Neuron (in vitro differentiated cells): ENCODE measurements at regions not wholly inside any gene's neighbourhood (a gene's known extent, or its start where the extent isn't known, plus 50 kb on each side); places are given as distances from the start of the nearest gene placed in this dataset.

ENCODE experiments used
- H2AFZ ChIP-seq: one replicate; pipeline ENCODE4 v1.6.1; 2013; ENCODE audit warnings: low read depth, mild to moderate bottlenecking, inconsistent platforms, low read length, moderate library complexity
- H3K27me3 ChIP-seq: one replicate; pipeline ENCODE4 v1.6.1; 2013; ENCODE audit warnings: low read length; ENCODE audit not compliant: insufficient read depth
- H3K36me3 ChIP-seq: one replicate; pipeline ENCODE4 v1.6.1; 2013; ENCODE audit warnings: low read length; ENCODE audit not compliant: insufficient read depth
- H3K4me1 ChIP-seq: one replicate; pipeline ENCODE4 v1.6.1; 2013; ENCODE audit warnings: low read length; ENCODE audit not compliant: insufficient read depth
- H3K4me3 ChIP-seq: 2 replicates; pipeline ENCODE4 v1.5.1; 2013; ENCODE audit warnings: mild to moderate bottlenecking, low read length, moderate library complexity
- H3K9me3 ChIP-seq: one replicate; pipeline ENCODE4 v1.6.1; 2013; ENCODE audit warnings: low read length

GRCh38 chr18:56221195-56222065 lies 417.0 kb downstream of the TXNL1 start:
- H3K4me3 ChIP-seq: no peak overlapping the region
- H3K36me3 ChIP-seq: no peaks in the 10 kb centered on the region
- no peak overlapping the region for H2AFZ ChIP-seq
- peaks cover 3% of the 10 kb centered on the region for H3K4me1 ChIP-seq
- H3K9me3 ChIP-seq: peaks cover 2% of the 10 kb centered on the region
- H3K27me3 ChIP-seq: no peaks in the 10 kb centered on the region

- no peaks in the 10 kb centered on the region for H3K27me3 ChIP-seq
Observed at GRCh38 chr18:56217406-56217805, 421.0 kb downstream of the TXNL1 start.

GRCh38 chr18:56214706-56215105 lies 423.7 kb downstream of the TXNL1 start:
- Histone ChIP-seq H3K36me3 (no peaks in the 10 kb centered on the region), H3K4me3 (no peak overlapping the region), H3K27me3 (no peaks in the 10 kb centered on the region), H3K4me1 (peaks cover 6% of the 10 kb centered on the region), H2AFZ (no peak overlapping the region), H3K9me3 (no peaks in the 10 kb centered on the region)

More at GRCh38 chr18:56217406-56217805, 421.0 kb downstream of the TXNL1 start:
- Histone ChIP-seq H3K4me3 (no peak overlapping the region), H3K4me1 (peaks cover 6% of the 10 kb centered on the region), H3K36me3 (no peaks in the 10 kb centered on the region), H3K9me3 (peaks cover 2% of the 10 kb centered on the region), H2AFZ (no peak overlapping the region)

- Histone ChIP-seq H2AFZ (no peak overlapping the region), H3K4me1 (peaks cover 4% of the 10 kb centered on the region), H3K4me3 (no peak overlapping the region), H3K9me3 (no peaks in the 10 kb centered on the region), H3K36me3 (no peaks in the 10 kb centered on the region), H3K27me3 (no peaks in the 10 kb centered on the region)
Observed at GRCh38 chr18:56210520-56210919, 427.9 kb downstream of the TXNL1 start.

- H3K27me3 ChIP-seq: no peaks in the 10 kb centered on the region
- no peak overlapping the region for H3K4me3 ChIP-seq
- no peaks in the 10 kb centered on the region for H3K9me3 ChIP-seq
- no peaks in the 10 kb centered on the region for H3K36me3 ChIP-seq
- H2AFZ ChIP-seq: no peak overlapping the region
- no peaks in the 10 kb centered on the region for H3K4me1 ChIP-seq
Observed at GRCh38 chr18:56207989-56208388, 430.4 kb downstream of the TXNL1 start.

GRCh38 chr18:56204052-56204451 lies 434.3 kb downstream of the TXNL1 start:
- H3K9me3 ChIP-seq: no peaks in the 10 kb centered on the region
- no peak overlapping the region for H2AFZ ChIP-seq
- no peaks in the 10 kb centered on the region for H3K4me1 ChIP-seq
- H3K27me3 ChIP-seq: no peaks in the 10 kb centered on the region
- H3K36me3 ChIP-seq: no peaks in the 10 kb centered on the region
- H3K4me3 ChIP-seq: no peak overlapping the region

GRCh38 chr18:56202678-56203077 lies 435.7 kb downstream of the TXNL1 start:
- no peak overlapping the region for H3K4me3 ChIP-seq

GRCh38 chr18:56200381-56200911 lies 437.9 kb downstream of the TXNL1 start:
- H3K9me3 ChIP-seq: no peaks in the 10 kb centered on the region

More at GRCh38 chr18:56202678-56203077, 435.7 kb downstream of the TXNL1 start:
- no peaks in the 10 kb centered on the region for H3K4me1 ChIP-seq
- no peaks in the 10 kb centered on the region for H3K27me3 ChIP-seq
- H3K9me3 ChIP-seq: no peaks in the 10 kb centered on the region
- no peak overlapping the region for H2AFZ ChIP-seq
- H3K36me3 ChIP-seq: no peaks in the 10 kb centered on the region

GRCh38 chr18:56199580-56200330 lies 438.6 kb downstream of the TXNL1 start:
- H3K4me3 ChIP-seq: no peak overlapping the region
- no peak overlapping the region for H2AFZ ChIP-seq
- H3K4me1 ChIP-seq: no peaks in the 10 kb centered on the region
- H3K9me3 ChIP-seq: no peaks in the 10 kb centered on the region
- no peaks in the 10 kb centered on the region for H3K27me3 ChIP-seq
- no peaks in the 10 kb centered on the region for H3K36me3 ChIP-seq

More at GRCh38 chr18:56200381-56200911, 437.9 kb downstream of the TXNL1 start:
- Histone ChIP-seq H3K4me3 (no peak overlapping the region), H2AFZ (no peak overlapping the region), H3K27me3 (no peaks in the 10 kb centered on the region), H3K4me1 (no peaks in the 10 kb centered on the region), H3K36me3 (no peaks in the 10 kb centered on the region)

GRCh38 chr18:56197241-56197859 lies 441.0 kb downstream of the TXNL1 start:
- no peaks in the 10 kb centered on the region for H3K36me3 ChIP-seq
- no peaks in the 10 kb centered on the region for H3K27me3 ChIP-seq
- no peak overlapping the region for H2AFZ ChIP-seq
- H3K4me3 ChIP-seq: no peak overlapping the region
- H3K9me3 ChIP-seq: no peaks in the 10 kb centered on the region
- no peaks in the 10 kb centered on the region for H3K4me1 ChIP-seq

- H2AFZ ChIP-seq: no peak overlapping the region
- H3K36me3 ChIP-seq: no peaks in the 10 kb centered on the region
- no peak overlapping the region for H3K4me3 ChIP-seq
- no peaks in the 10 kb centered on the region for H3K4me1 ChIP-seq
- no peaks in the 10 kb centered on the region for H3K27me3 ChIP-seq
- no peaks in the 10 kb centered on the region for H3K9me3 ChIP-seq
Observed at GRCh38 chr18:56196495-56197225, 441.7 kb downstream of the TXNL1 start.

- peaks cover 21% of the 10 kb centered on the region for H3K4me1 ChIP-seq
- no peaks in the 10 kb centered on the region for H3K27me3 ChIP-seq
- no peak overlapping the region for H3K4me3 ChIP-seq
- no peak overlapping the region for H2AFZ ChIP-seq
- no peaks in the 10 kb centered on the region for H3K9me3 ChIP-seq
- no peaks in the 10 kb centered on the region for H3K36me3 ChIP-seq
Observed at GRCh38 chr18:56191334-56191733, 447.1 kb downstream of the TXNL1 start.
